ENCODE measurements at regions not wholly inside any gene's neighbourhood (a gene's known extent, or its start where the extent isn't known, plus 50 kb on each side); places are given as distances from the start of the nearest gene placed in this dataset.

- Histone ChIP-seq H3K4me1 (ENCODE audit: control insufficient read depth in 4 of 4, insufficient read depth in 4 of 4, low read length in 3 of 4) (peaks cover 0 to 5% (median 1%) of the 10 kb centered on the region in 4 donors), H3K27me3 (ENCODE audit: control insufficient read depth in 4 of 4, insufficient read depth in 4 of 4, low read length in 3 of 4) (no peaks in the 10 kb centered on the region), H3K4me3 (ENCODE audit: low read depth in 1 of 3, low read length in 3 of 3) (no peak overlapping the region), H3K9me3 (ENCODE audit: control insufficient read depth in 4 of 4, low read length in 3 of 4) (no peaks in the 10 kb centered on the region), H3K36me3 (ENCODE audit: control insufficient read depth in 4 of 4, insufficient read depth in 3 of 4, low read depth in 1 of 4, low read length in 3 of 4) (no peaks in the 10 kb centered on the region), H3K27ac (ENCODE audit: low read depth in 1 of 2, low read length in 2 of 2) (no peak overlapping the region), H3K9ac (ENCODE audit: low read depth in 1 of 2, low read length in 2 of 2) (no peak overlapping the region)
- TF ChIP-seq RAD21 (IDR thresholded peaks at IDR 0.05) (no peak), TAF1 (conservative IDR thresholded peaks at IDR 0.05) (no peak), HNF4G (IDR thresholded peaks at IDR 0.05) (no peak), JUND (IDR thresholded peaks at IDR 0.05) (no peak), FOXA2 (IDR thresholded peaks at IDR 0.05) (no peak), HNF4A (conservative IDR thresholded peaks at IDR 0.05) (no peak), ZBTB33 (IDR thresholded peaks at IDR 0.05) (no peak), GABPA (IDR thresholded peaks at IDR 0.05 in 1 of 2, conservative IDR thresholded peaks at IDR 0.05 in 1 of 2) (no peak), YY1 (IDR thresholded peaks at IDR 0.05) (no peak), RXRA (IDR thresholded peaks at IDR 0.05) (no peak)
- TF ChIP-seq, protein P1, sequence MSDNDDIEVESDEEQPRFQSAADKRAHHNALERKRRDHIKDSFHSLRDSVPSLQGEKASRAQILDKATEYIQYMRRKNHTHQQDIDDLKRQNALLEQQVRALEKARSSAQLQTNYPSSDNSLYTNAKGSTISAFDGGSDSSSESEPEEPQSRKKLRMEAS (IDR thresholded peaks at IDR 0.05), result no peak
- TF ChIP-seq, protein P2, sequence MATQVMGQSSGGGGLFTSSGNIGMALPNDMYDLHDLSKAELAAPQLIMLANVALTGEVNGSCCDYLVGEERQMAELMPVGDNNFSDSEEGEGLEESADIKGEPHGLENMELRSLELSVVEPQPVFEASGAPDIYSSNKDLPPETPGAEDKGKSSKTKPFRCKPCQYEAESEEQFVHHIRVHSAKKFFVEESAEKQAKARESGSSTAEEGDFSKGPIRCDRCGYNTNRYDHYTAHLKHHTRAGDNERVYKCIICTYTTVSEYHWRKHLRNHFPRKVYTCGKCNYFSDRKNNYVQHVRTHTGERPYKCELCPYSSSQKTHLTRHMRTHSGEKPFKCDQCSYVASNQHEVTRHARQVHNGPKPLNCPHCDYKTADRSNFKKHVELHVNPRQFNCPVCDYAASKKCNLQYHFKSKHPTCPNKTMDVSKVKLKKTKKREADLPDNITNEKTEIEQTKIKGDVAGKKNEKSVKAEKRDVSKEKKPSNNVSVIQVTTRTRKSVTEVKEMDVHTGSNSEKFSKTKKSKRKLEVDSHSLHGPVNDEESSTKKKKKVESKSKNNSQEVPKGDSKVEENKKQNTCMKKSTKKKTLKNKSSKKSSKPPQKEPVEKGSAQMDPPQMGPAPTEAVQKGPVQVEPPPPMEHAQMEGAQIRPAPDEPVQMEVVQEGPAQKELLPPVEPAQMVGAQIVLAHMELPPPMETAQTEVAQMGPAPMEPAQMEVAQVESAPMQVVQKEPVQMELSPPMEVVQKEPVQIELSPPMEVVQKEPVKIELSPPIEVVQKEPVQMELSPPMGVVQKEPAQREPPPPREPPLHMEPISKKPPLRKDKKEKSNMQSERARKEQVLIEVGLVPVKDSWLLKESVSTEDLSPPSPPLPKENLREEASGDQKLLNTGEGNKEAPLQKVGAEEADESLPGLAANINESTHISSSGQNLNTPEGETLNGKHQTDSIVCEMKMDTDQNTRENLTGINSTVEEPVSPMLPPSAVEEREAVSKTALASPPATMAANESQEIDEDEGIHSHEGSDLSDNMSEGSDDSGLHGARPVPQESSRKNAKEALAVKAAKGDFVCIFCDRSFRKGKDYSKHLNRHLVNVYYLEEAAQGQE (IDR thresholded peaks at IDR 0.05), result no peak
- TF ChIP-seq, protein P3, sequence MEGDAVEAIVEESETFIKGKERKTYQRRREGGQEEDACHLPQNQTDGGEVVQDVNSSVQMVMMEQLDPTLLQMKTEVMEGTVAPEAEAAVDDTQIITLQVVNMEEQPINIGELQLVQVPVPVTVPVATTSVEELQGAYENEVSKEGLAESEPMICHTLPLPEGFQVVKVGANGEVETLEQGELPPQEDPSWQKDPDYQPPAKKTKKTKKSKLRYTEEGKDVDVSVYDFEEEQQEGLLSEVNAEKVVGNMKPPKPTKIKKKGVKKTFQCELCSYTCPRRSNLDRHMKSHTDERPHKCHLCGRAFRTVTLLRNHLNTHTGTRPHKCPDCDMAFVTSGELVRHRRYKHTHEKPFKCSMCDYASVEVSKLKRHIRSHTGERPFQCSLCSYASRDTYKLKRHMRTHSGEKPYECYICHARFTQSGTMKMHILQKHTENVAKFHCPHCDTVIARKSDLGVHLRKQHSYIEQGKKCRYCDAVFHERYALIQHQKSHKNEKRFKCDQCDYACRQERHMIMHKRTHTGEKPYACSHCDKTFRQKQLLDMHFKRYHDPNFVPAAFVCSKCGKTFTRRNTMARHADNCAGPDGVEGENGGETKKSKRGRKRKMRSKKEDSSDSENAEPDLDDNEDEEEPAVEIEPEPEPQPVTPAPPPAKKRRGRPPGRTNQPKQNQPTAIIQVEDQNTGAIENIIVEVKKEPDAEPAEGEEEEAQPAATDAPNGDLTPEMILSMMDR (IDR thresholded peaks at IDR 0.05; ENCODE audit: low read depth, low read length, missing input control), result no peak
- WGBS, result 63% methylated on average over 2 of the region's 2 CpGs
- no peak for DNase-seq (ENCODE audit: low spot score)
These were observed 92.8 kb downstream of the EOMES start for GRCh38 chr3:27629366-27629765.

DNA sequence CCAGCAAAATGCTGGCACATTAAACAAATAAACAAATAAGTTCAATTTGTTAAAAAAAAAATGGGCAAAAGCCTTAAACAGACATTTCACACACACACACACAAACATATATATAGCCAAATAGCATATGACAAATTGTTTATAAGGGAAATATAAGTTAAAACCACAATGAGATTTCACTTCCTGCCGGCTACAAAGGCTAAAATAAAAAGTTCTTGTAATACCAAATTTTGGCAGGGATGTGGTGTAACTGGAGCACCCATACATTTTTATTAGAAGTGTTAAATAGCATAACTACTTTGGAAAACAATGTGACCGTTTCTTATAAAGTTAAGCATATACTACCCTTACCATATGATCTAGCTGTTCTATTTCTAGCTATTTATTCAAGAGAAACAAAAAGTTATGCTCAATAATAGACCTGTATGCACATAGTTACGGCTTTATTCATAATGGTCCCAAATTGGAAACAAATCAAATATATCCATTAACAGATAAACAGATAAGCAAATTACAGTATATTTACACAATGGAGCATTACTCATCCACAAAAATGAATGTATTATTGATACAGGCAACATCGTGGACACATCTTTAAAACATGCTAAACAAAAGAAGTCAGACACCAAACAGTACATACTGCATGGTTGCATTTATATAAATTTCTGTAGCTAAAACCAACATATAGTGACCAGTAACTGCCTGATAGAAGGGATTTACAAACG lies 93.9 kb downstream of the EOMES start:
- no peaks in the 10 kb centered on the region for H3K36me3 ChIP-seq (ENCODE audit: control insufficient read depth in 4 of 4, insufficient read depth in 3 of 4, low read depth in 1 of 4, low read length in 3 of 4)
- no peak for DNase-seq (ENCODE audit: low spot score)
- peaks cover 0 to 5% (median under 1%) of the 10 kb centered on the region in 4 donors for H3K4me1 ChIP-seq (ENCODE audit: control insufficient read depth in 4 of 4, insufficient read depth in 4 of 4, low read length in 3 of 4)
- TF ChIP-seq, protein P3 (IDR thresholded peaks at IDR 0.05; ENCODE audit: low read depth, low read length, missing input control), result no peak
- TF ChIP-seq FOXA2 (IDR thresholded peaks at IDR 0.05) (no peak), HNF4A (conservative IDR thresholded peaks at IDR 0.05) (no peak)
- no peaks in the 10 kb centered on the region for H3K9me3 ChIP-seq (ENCODE audit: control insufficient read depth in 4 of 4, low read length in 3 of 4)
- WGBS, result 85% methylated on average over 5 of the region's 5 CpGs
- no peak overlapping the region for H3K27ac ChIP-seq (ENCODE audit: low read depth in 1 of 2, low read length in 2 of 2)
- no peak overlapping the region for H3K9ac ChIP-seq (ENCODE audit: low read depth in 1 of 2, low read length in 2 of 2)
- no peak overlapping the region for H3K4me3 ChIP-seq (ENCODE audit: low read depth in 1 of 3, low read length in 3 of 3)
- no peaks in the 10 kb centered on the region for H3K27me3 ChIP-seq (ENCODE audit: control insufficient read depth in 4 of 4, insufficient read depth in 4 of 4, low read length in 3 of 4)

Data from liver (tissue), 8 donors.